GM20000 (cell line): ENCODE measurements at regions not wholly inside any gene's neighbourhood (a gene's known extent, or its start where the extent isn't known, plus 50 kb on each side); places are given as distances from the start of the nearest gene placed in this dataset.

Experiments
- DNase-seq: peaks from one replicate; pipeline ENCODE4 v3.0.0; 2012; ENCODE audit warnings: low spot score
- CTCF ChIP-seq: IDR thresholded peaks from 2 replicates; pipeline ENCODE4 v1.5.1; 2012; ENCODE audit warnings: mild to moderate bottlenecking, control low read depth; ENCODE audit errors: extremely low read depth, missing control alignments

GRCh38 chr2:7819316-7819715 is 862.5 kb upstream of the ID2 start:
- TF ChIP-seq CTCF = no peak
- DNase-seq = no peak

DNA sequence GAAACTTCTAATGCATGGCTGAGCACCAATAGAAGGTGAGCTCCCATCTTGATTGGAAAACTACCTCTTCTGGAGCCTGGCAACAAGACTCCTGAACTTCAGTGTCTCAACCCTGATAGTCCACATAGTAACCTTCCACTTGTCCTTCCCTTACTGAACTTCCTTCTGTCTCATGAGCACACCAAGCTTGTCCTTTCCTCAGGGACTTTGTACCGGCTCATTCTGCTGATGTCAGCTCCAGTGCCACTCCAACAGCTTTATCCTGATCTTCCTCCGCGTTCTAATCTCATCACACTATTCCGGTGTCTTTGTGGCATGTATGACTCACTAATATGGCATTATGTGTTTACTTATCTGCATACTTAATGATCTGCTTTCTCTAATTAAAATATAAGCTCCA is 862.0 kb upstream of the ID2 start:
- no peak for DNase-seq
- no peak for TF ChIP-seq CTCF

DNA sequence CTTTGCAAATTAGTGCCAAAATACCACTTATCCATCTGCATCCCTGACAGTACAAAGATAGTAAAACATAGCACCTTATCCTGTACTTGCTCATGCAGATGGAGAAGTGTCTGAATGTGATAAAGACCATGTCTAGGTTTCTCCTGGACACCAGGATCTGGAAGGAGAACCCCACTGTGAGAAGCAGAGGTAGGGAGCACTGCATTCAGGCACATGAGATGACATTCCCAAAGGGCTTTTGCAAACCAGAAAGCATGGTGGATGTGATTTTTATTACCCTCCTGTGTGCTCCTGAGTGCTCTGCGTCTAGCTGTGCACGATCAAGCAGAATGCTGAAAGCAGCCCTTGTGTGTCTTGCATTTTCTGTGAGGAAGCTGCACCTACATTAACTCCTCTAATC is 857.6 kb upstream of the ID2 start:
- DNase-seq = no peak
- TF ChIP-seq CTCF = no peak

- no peak for TF ChIP-seq CTCF
- DNase-seq = peak; percentile 67
Observed at GRCh38 chr2:7825591-7826312, 856.1 kb upstream of the ID2 start.

- no peak for TF ChIP-seq CTCF
- no peak for DNase-seq
Observed at GRCh38 chr2:7826656-7827055, 855.2 kb upstream of the ID2 start.

DNA sequence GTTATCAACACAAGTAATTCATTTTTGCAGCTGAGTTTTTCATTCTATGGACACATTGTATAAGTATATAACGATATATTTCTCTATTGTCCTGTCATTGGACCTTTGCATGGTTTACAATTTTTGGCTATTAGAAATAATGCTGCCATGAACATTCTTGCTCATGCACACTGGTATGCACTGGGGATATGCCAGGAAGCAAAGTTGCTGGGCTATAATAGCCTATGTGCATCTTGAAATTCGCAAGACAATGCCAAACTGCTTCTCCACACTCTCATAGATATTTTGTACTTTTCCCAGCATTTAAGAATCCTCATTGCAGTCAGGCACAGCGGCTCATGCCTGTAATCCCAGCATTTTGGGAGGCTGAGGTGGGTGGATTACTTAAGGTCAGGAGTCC is 852.6 kb upstream of the ID2 start:
- DNase-seq = no peak
- TF ChIP-seq CTCF = no peak

- TF ChIP-seq CTCF = no peak
- DNase-seq = no peak
Observed at GRCh38 chr2:7830616-7831015, 851.2 kb upstream of the ID2 start.
